Lung (tissue), 11 donors: ENCODE measurements at regions not wholly inside any gene's neighbourhood (a gene's known extent, or its start where the extent isn't known, plus 50 kb on each side); places are given as distances from the start of the nearest gene placed in this dataset.

Experiments used
- ATAC-seq: fragments of 200-7000 bp; cut with Tn5 transposase; one replicate; pipeline ENCODE4 v1.9.1; 2020; ENCODE audit warnings: moderate number of reproducible peaks; ENCODE audit not compliant: insufficient read depth, low FRiP score
- DNase-seq, 3 donors: peaks; one replicate each; pipeline ENCODE4 v3.0.0-alpha.2; 2013 to 2017
- H3K27ac ChIP-seq, 2 donors: one replicate each; pipeline ENCODE4 v1.5.1; 2013; ENCODE audit warnings: mild to moderate bottlenecking in 2 of 2, moderate library complexity in 2 of 2, control low read depth in 1 of 2, inconsistent platforms in 1 of 2, low read depth in 1 of 2, low read length in 1 of 2
- H3K27me3 ChIP-seq, 3 donors: one replicate each; pipeline ENCODE4 v1.5.1; 2013; ENCODE audit warnings: low read length in 2 of 3; ENCODE audit not compliant: control insufficient read depth in 3 of 3, insufficient read depth in 3 of 3
- H3K36me3 ChIP-seq, 4 donors: one replicate each; pipeline ENCODE4 v1.5.1; 2013; ENCODE audit warnings: low read length in 4 of 4, mild to moderate bottlenecking in 1 of 4, moderate library complexity in 1 of 4; ENCODE audit not compliant: control insufficient read depth in 4 of 4, insufficient read depth in 4 of 4
- H3K4me1 ChIP-seq, 5 donors: one replicate each; pipeline ENCODE4 v1.5.1; 2013; ENCODE audit warnings: low read length in 5 of 5, mild to moderate bottlenecking in 2 of 5, moderate library complexity in 1 of 5; ENCODE audit not compliant: control insufficient read depth in 5 of 5, insufficient read depth in 5 of 5
- H3K4me3 ChIP-seq: one replicate; pipeline ENCODE4 v1.5.1; 2013; ENCODE audit warnings: mild to moderate bottlenecking, control low read depth, moderate library complexity
- H3K9ac ChIP-seq, 2 donors: one replicate each; pipeline ENCODE4 v1.5.1; 2013; ENCODE audit warnings: low read length in 2 of 2, control low read depth in 1 of 2; ENCODE audit not compliant: insufficient read depth in 1 of 2
- H3K9me3 ChIP-seq, 4 donors: one replicate each; pipeline ENCODE4 v1.5.1; 2013; ENCODE audit warnings: low read length in 3 of 4, mild to moderate bottlenecking in 1 of 4, moderate library complexity in 1 of 4; ENCODE audit not compliant: control insufficient read depth in 4 of 4, insufficient read depth in 3 of 4
- WGBS, 2 donors: extraction: QIAGEN DNeasy Blood & Tissue Kit; methylation state at CpG; one replicate each; pipeline ENCODE4 v1.1.7; 2013; 5-methylcytosine and 5-hydroxymethylcytosine counted together
- TF ChIP-seq, protein P1 (sequence below): IDR thresholded peaks from 2 replicates; pipeline ENCODE4 v1.5.1; 2012; ENCODE audit warnings: mild to moderate bottlenecking; ENCODE audit errors: control extremely low read depth, extremely low read depth
- donor health status: control.
- donor health status: control.
- donor health status: Bipolar disorder and iron deficiency.
- donor health status: healthy.
- donor health status: DM: yes; HTN: yes; CAD: no.

DNA sequence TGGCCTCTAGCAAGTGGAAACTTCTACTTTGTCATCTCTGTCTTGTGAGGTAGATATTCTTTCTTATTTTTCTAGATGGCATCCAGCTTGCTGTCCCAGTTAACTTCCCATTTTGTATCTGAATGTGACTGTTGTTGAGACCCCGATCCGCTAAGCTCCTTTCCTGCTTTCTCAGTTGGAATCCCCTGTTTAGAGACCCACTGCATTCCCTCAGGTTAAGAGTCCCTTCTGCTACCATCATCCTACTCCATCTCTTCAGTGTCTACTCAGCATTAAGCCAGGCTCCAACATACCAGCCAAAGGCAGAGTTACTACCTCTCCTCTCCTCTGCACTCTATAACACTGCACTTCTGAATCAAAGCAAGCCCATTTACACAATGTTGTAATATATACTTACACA, 1300.4 kb upstream of the CHAC2 start:
- Histone ChIP-seq H3K4me3 (no peak overlapping the region), H3K27me3 (no peaks in the 10 kb centered on the region), H3K36me3 (no peaks in the 10 kb centered on the region), H3K9me3 (no peaks in the 10 kb centered on the region), H3K4me1 (no peaks in the 10 kb centered on the region), H3K27ac (no peak overlapping the region), H3K9ac (no peak overlapping the region)
- no peak for DNase-seq
- TF ChIP-seq, protein P1, sequence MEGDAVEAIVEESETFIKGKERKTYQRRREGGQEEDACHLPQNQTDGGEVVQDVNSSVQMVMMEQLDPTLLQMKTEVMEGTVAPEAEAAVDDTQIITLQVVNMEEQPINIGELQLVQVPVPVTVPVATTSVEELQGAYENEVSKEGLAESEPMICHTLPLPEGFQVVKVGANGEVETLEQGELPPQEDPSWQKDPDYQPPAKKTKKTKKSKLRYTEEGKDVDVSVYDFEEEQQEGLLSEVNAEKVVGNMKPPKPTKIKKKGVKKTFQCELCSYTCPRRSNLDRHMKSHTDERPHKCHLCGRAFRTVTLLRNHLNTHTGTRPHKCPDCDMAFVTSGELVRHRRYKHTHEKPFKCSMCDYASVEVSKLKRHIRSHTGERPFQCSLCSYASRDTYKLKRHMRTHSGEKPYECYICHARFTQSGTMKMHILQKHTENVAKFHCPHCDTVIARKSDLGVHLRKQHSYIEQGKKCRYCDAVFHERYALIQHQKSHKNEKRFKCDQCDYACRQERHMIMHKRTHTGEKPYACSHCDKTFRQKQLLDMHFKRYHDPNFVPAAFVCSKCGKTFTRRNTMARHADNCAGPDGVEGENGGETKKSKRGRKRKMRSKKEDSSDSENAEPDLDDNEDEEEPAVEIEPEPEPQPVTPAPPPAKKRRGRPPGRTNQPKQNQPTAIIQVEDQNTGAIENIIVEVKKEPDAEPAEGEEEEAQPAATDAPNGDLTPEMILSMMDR, result no peak
- 92 to 96% methylated on average over 2 of the region's 2 CpGs for WGBS, 2 donors
- no peak for ATAC-seq

DNA sequence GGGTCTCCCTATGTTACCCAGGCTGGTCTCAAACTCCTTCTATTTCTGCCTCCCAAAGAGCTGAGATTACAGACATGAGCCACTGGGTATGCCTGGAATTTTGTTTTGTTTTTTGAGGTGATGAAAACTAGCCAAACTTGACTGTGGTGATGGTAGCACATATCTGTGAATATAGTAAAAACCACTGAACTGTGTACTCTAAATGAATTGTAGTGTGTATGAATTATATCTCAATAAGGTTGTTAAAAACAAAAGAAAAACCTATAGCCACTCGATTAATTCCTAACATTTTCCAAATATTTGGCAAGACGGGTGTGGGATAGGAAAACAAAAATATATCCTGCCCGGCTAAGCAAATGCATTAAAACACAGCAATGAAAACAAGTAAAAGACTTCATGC, 1302.3 kb upstream of the CHAC2 start:
- 79 to 81% methylated on average over 3 of the region's 3 CpGs for WGBS, 2 donors
- H3K9ac ChIP-seq, result no peak overlapping the region
- H3K27ac ChIP-seq, result no peak overlapping the region
- DNase-seq (no peak), ATAC-seq (no peak)
- no peaks in the 10 kb centered on the region for H3K9me3 ChIP-seq
- no peaks in the 10 kb centered on the region for H3K4me1 ChIP-seq
- H3K4me3 ChIP-seq, result no peak overlapping the region
- H3K36me3 ChIP-seq, result no peaks in the 10 kb centered on the region
- no peaks in the 10 kb centered on the region for H3K27me3 ChIP-seq
- TF ChIP-seq, protein P1, result no peak

DNA sequence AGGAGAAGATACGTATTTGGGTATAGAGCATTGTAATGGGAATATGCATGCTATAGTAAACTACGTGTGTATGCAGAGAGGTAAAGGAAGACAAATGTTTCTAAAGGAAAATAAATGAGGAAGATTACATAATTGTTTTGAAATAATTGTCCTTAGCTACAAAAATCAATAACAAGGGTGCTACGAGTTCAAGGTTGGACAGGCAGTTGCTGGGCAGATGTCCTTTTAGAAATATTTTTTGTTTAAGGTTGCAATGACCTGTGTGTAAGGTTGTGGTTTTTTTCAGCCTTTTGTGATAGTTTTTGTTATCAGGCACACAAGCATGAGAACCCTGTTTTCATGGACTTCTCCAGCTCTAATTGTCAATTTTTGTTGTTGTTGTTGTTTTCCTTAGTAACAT, 1304.1 kb upstream of the CHAC2 start:
- TF ChIP-seq, protein P1, result no peak
- WGBS, 2 donors, result 81 to 84% methylated on average over 3 of the region's 3 CpGs
- H3K27ac ChIP-seq, result no peak overlapping the region

More for the DNA sequence above, 1304.1 kb upstream of the CHAC2 start:
- Histone ChIP-seq H3K4me1 (no peaks in the 10 kb centered on the region), H3K36me3 (no peaks in the 10 kb centered on the region), H3K27me3 (no peaks in the 10 kb centered on the region), H3K4me3 (no peak overlapping the region), H3K9ac (no peak overlapping the region), H3K9me3 (no peaks in the 10 kb centered on the region)
- ATAC-seq, result no peak
- no peak for DNase-seq
